Mammary epithelial cell (primary cell): ENCODE measurements at regions not wholly inside any gene's neighbourhood (a gene's known extent, or its start where the extent isn't known, plus 50 kb on each side); places are given as distances from the start of the nearest gene placed in this dataset.

ENCODE experiments used
- CTCF ChIP-seq, 2 donors: IDR thresholded peaks in 1 of 2; conservative IDR thresholded peaks in 1 of 2; 2 replicates each; pipeline ENCODE4 v1.5.1; 2011 to 2012; ENCODE audit warnings: inconsistent platforms in 2 of 2, low read length in 2 of 2, mild to moderate bottlenecking in 2 of 2, control low read depth in 1 of 2, low read depth in 1 of 2; ENCODE audit not compliant: insufficient read depth in 1 of 2; ENCODE audit errors: extremely low read depth in 1 of 2
- EZH2 ChIP-seq: IDR thresholded peaks from 2 replicates; pipeline ENCODE4 v1.6.1; 2012; ENCODE audit warnings: low read length, inconsistent platforms, borderline replicate concordance

- TF ChIP-seq CTCF (conservative IDR thresholded peaks at IDR 0.05 in 1 of 2, IDR thresholded peaks at IDR 0.05 in 1 of 2; ENCODE audit: extremely low read depth in 1 of 2, insufficient read depth in 1 of 2, low read depth in 1 of 2, low read length in 2 of 2) (no peak), EZH2 (no peak)
These were observed 245.6 kb downstream of the RRAGC start for GRCh38 chr1:38613996-38614395.
